Activated T-cell treated with anti-CD3 and anti-CD28 coated beads, Interleukin-2, amount 50 U/mL, for 72 hours (primary cell): ENCODE measurements at regions not wholly inside any gene's neighbourhood (a gene's known extent, or its start where the extent isn't known, plus 50 kb on each side); places are given as distances from the start of the nearest gene placed in this dataset.
"Not testable (repeated sequence)": the region's sequence is repeated elsewhere in the genome, so short reads cannot be mapped to it uniquely, and the experiment has no call there.

Experiments
- ATAC-seq, 2 donors: fragments of 150-1000 bp; cut with Tn5 transposase; replicated peaks in 1 of 2; 2 replicates each; pipeline ENCODE4 v1.10.0; 2021; ENCODE audit warnings: moderate library complexity in 2 of 2, mild to moderate bottlenecking in 1 of 2
- DNase-seq, 2 donors: peaks; one replicate each; pipeline ENCODE4 v3.0.0; 2021 to 2022; ENCODE audit warnings: mixed read lengths in 1 of 2
- H3K27ac Mint-ChIP-seq: one replicate; pipeline ENCODE4 v1.8.0; 2022; ENCODE audit warnings: mild to moderate bottlenecking, moderate library complexity, mixed read lengths
- H3K27me3 Mint-ChIP-seq: one replicate; pipeline ENCODE4 v1.8.0; 2022; ENCODE audit warnings: low read depth, mixed read lengths
- H3K36me3 Mint-ChIP-seq, 2 donors: one replicate each; pipeline ENCODE4 v1.8.0; 2022; ENCODE audit warnings: mixed read lengths in 2 of 2, mild to moderate bottlenecking in 1 of 2; ENCODE audit not compliant: insufficient read depth in 2 of 2
- H3K4me1 Mint-ChIP-seq: one replicate; pipeline ENCODE4 v1.8.0; 2022; ENCODE audit warnings: low read depth, mixed read lengths
- H3K4me3 Mint-ChIP-seq, 2 donors: one replicate each; pipeline ENCODE4 v1.8.0; 2022; ENCODE audit warnings: mild to moderate bottlenecking in 2 of 2, mixed read lengths in 2 of 2, moderate library complexity in 2 of 2
- H3K9me3 Mint-ChIP-seq, 2 donors: one replicate each; pipeline ENCODE4 v1.8.0; 2022; ENCODE audit warnings: mixed read lengths in 2 of 2

DNA sequence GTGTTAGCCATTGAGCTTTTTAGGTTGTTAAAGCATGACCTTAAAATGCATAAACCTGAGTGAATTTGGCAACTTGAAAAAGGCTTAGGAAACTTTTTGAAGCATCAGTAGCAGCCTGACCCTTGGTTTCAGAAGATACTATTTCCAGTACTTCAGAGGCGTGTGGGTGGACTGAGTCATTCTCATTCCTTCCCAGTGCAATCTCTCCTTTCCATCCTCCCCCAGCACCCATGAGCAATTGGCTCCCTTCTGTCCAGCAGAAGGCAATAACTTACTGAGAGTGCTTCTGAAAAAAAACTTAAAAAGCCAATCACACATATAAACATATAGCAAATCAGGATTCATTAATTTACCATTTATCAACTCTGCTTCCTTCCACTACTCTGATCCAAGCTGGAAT lies 299.3 kb upstream of the STXBP6 start:
- no peak for ATAC-seq
- no peak overlapping the region for H3K27ac Mint-ChIP-seq
- no peaks in the 10 kb centered on the region for H3K36me3 Mint-ChIP-seq

GRCh38 chr14:25340882-25341281 lies 290.9 kb upstream of the STXBP6 start:
- ATAC-seq, result no peak
- no peaks in the 10 kb centered on the region for H3K27me3 Mint-ChIP-seq
- no peaks in the 10 kb centered on the region for H3K4me1 Mint-ChIP-seq
- no peak overlapping the region for H3K27ac Mint-ChIP-seq
- peaks cover 8 to 11% of the 10 kb centered on the region in 2 donors for H3K9me3 Mint-ChIP-seq
- no peak for DNase-seq
- peaks cover 2 to 5% of the 10 kb centered on the region in 2 donors for H3K36me3 Mint-ChIP-seq
- no peak overlapping the region for H3K4me3 Mint-ChIP-seq

More for the DNA sequence above, 299.3 kb upstream of the STXBP6 start:
- Mint-ChIP-seq H3K4me3 (no peak overlapping the region), H3K4me1 (no peaks in the 10 kb centered on the region), H3K9me3 (peaks cover 2 to 4% of the 10 kb centered on the region in 2 donors), H3K27me3 (no peaks in the 10 kb centered on the region)
- no peak for DNase-seq

- no peaks in the 10 kb centered on the region for H3K27me3 Mint-ChIP-seq
- no peak overlapping the region for H3K4me3 Mint-ChIP-seq
- H3K27ac Mint-ChIP-seq, result no peak overlapping the region
- no peaks in the 10 kb centered on the region for H3K4me1 Mint-ChIP-seq
- no peak for ATAC-seq
- no peak for DNase-seq
- H3K36me3 Mint-ChIP-seq, result no peaks in the 10 kb centered on the region
- H3K9me3 Mint-ChIP-seq, result peaks cover 3 to 8% of the 10 kb centered on the region in 2 donors
Measured at GRCh38 chr14:25322784-25323183, 272.8 kb upstream of the STXBP6 start.

- not testable (repeated sequence) for H3K27ac Mint-ChIP-seq, ATAC-seq, DNase-seq, H3K27me3 Mint-ChIP-seq, H3K9me3 Mint-ChIP-seq, H3K4me3 Mint-ChIP-seq, H3K4me1 Mint-ChIP-seq, H3K36me3 Mint-ChIP-seq
Measured at GRCh38 chr14:25316007-25316406, 266.1 kb upstream of the STXBP6 start.

DNA sequence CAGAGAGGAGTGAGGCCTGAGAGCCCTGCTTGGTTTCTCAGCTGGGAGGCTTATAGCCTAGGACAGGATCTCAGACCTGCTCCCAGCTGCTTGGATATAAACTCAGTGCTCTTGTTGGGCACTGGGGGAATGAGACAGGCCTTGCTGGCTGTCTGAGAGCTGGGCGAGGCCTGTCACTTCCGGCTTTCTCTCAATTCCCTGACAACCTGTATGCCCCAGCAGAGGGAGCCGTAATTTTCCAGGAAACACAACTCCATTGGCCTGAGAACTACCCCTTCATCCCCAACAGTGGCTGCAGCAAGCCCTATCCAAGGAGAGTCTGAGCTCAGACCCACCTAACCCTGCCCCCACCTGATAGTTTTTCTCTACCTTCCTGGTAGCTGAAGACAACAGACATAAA lies 258.3 kb upstream of the STXBP6 start:
- no peak for DNase-seq
- H3K27ac Mint-ChIP-seq, result no peak overlapping the region
- H3K36me3 Mint-ChIP-seq, result no peaks in the 10 kb centered on the region
- no peak overlapping the region for H3K4me3 Mint-ChIP-seq
- no peak for ATAC-seq
- peaks cover 0 to 1% of the 10 kb centered on the region in 2 donors for H3K9me3 Mint-ChIP-seq
- H3K4me1 Mint-ChIP-seq, result no peaks in the 10 kb centered on the region
- H3K27me3 Mint-ChIP-seq, result no peaks in the 10 kb centered on the region

DNA sequence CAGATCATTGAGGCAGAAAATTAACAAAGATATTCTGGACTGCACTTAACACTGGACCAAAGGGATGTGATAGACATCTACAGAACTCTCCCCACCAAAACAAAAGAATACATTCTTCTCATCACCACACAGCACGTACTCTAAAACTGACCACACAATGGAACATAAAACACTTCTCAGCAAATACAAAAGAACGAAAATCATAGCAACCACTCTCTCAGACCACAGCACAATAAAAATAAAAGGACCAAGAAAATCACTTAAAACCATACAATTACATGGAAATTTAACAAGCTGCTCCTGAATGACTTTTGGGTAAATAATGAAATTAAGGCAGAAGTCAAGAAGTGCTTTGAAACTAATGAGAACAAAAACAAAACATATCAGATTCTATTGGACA lies 254.0 kb upstream of the STXBP6 start:
- no peaks in the 10 kb centered on the region for H3K36me3 Mint-ChIP-seq
- H3K27ac Mint-ChIP-seq, result no peak overlapping the region
- no peak for ATAC-seq
- no peaks in the 10 kb centered on the region for H3K27me3 Mint-ChIP-seq
- H3K4me1 Mint-ChIP-seq, result no peaks in the 10 kb centered on the region
- no peak overlapping the region for H3K4me3 Mint-ChIP-seq
- peaks cover 0 to 3% of the 10 kb centered on the region in 2 donors for H3K9me3 Mint-ChIP-seq
- no peak for DNase-seq

DNA sequence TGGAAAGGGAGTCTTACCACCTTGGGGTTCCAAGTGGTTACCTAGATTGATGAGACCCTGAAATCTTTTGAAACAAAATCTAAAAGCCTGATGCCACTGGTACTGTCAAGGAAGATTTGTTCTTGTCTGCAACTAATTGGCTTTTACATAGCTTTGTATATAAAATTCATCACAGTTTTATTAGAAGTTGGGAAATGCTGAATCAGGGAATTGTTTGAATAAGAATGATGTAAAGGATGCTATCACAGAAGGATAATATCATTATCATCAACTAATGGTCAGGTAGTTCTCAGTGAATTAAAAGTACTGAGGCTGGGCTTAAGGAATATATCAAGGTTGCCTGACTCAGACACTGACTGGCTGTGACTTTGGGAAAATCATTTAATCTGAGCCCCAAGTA lies 248.3 kb upstream of the STXBP6 start:
- H3K9me3 Mint-ChIP-seq, result peaks cover 0 to 2% of the 10 kb centered on the region in 2 donors
- no peaks in the 10 kb centered on the region for H3K36me3 Mint-ChIP-seq
- H3K27ac Mint-ChIP-seq, result no peak overlapping the region
- no peaks in the 10 kb centered on the region for H3K4me1 Mint-ChIP-seq
- no peak overlapping the region for H3K4me3 Mint-ChIP-seq
- DNase-seq, result no peak
- no peaks in the 10 kb centered on the region for H3K27me3 Mint-ChIP-seq
- ATAC-seq, result no peak

DNA sequence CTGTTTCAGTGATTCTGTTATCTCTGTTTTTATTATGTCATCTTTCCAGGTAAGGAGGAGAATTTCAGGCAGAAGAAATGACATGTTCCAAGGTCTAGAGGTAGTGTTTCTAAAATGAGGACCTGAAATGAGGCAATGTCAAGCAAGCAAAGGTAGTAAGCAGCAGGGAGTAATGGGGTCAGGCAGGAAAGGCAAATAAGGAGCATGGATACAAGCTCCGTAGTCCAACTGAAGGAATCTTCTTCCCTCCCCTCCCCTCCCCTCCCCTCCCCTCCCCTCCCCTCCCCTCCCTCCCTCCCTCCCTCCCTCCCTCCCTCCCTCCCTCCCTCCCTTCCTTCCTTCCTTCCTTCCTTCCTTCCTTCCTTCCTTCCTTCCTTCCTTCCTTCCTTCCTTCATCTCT lies 240.2 kb upstream of the STXBP6 start:
- ATAC-seq, DNase-seq, H3K4me3 Mint-ChIP-seq, H3K36me3 Mint-ChIP-seq, H3K27me3 Mint-ChIP-seq, H3K4me1 Mint-ChIP-seq, H3K27ac Mint-ChIP-seq, H3K9me3 Mint-ChIP-seq: not testable (repeated sequence)

DNA sequence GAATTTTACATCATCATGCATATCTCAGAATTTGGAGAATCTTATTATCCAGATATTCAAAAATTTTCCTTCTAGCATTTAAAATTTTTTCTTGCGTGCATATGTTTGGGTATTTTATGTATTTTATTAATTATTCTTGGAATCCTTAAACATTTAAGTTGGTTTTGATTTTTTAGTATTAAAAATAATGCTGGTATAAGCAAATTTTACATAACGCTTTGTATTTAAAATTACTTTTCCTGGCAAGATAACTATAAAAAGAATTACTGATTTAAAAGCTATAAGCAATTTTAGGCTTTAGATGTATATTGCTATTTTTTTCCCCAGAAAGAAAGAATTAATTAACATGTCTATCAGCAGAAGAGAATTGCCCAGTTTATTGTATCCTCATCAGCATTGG lies 224.6 kb upstream of the STXBP6 start:
- no peak for ATAC-seq
- Mint-ChIP-seq H3K4me3 (no peak overlapping the region), H3K36me3 (no peaks in the 10 kb centered on the region), H3K27me3 (no peaks in the 10 kb centered on the region), H3K4me1 (no peaks in the 10 kb centered on the region), H3K9me3 (peaks cover 2 to 3% of the 10 kb centered on the region in 2 donors), H3K27ac (no peak overlapping the region)
- no peak for DNase-seq

DNA sequence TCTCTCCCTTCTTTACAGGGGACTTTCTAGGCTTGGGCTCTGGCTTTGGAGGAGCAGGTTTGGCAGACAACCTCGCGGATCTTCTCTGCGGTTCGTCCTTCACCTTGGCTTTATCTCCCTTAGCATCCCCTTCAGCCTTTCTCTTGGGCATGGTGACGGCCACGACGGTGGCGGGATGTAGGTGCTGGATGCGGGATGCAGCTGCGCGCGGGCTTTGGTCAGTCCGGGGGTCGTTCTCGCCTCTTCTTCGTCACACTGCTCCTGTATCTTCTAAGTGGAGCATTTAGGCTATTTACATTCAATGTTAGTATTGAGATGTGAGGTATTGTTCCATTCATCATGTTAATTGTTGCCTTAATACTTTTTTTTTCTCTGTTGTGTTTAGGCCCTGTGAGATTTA lies 217.2 kb upstream of the STXBP6 start:
- DNase-seq (no peak), ATAC-seq (no peak)
- Mint-ChIP-seq H3K9me3 (peaks cover 2 to 5% of the 10 kb centered on the region in 2 donors), H3K4me3 (no peak overlapping the region), H3K27ac (no peak overlapping the region), H3K27me3 (no peaks in the 10 kb centered on the region), H3K4me1 (no peaks in the 10 kb centered on the region), H3K36me3 (no peaks in the 10 kb centered on the region)

DNA sequence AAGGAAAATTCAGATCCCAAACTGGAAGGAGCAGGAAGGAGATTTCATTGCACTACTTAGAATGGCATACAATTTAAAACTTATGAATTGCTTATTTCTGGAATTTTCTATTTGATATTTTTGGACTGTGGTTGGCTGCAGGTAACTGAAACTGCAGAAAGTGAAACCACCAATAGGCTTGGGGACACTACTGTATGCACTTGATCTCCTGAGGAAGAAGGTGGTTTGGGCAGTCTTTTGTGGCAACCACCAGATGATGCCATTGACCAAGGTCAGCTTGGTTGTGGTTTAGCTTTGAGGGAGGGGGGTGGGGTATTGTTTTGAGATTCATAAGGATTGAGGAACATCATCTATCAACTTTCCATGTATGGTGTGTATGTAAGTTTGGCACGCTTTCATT lies 209.5 kb upstream of the STXBP6 start:
- Mint-ChIP-seq H3K36me3 (no peaks in the 10 kb centered on the region), H3K27ac (no peak overlapping the region), H3K4me3 (no peak overlapping the region), H3K4me1 (no peaks in the 10 kb centered on the region), H3K9me3 (peaks cover 0 to 1% of the 10 kb centered on the region in 2 donors), H3K27me3 (no peaks in the 10 kb centered on the region)
- no peak for DNase-seq
- ATAC-seq, result no peak

- Mint-ChIP-seq H3K27ac (no peak overlapping the region), H3K4me3 (no peak overlapping the region), H3K4me1 (no peaks in the 10 kb centered on the region), H3K27me3 (no peaks in the 10 kb centered on the region), H3K9me3 (peaks cover 0 to 1% of the 10 kb centered on the region in 2 donors), H3K36me3 (no peaks in the 10 kb centered on the region)
- DNase-seq (no peak), ATAC-seq (no peak)
Measured at GRCh38 chr14:25252793-25253192, 202.8 kb upstream of the STXBP6 start.

DNA sequence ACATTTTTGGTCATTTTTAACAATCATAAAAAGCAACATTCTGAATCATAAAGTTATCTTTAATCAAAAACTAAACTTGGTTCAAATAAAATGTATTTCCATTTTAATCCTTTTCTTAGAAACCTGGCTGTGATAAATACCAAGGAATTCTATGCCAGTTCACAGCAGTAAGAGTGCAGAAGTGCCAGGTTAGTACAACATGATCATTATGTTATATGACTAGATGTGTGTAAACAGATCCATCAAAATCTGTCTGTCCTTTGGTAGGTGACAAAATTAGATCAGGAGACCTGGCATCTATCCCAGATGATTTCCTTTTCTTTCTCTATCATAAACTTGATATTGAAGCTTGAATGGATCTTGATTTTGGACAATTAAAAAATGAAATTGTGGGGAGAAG lies 200.6 kb upstream of the STXBP6 start:
- no peak overlapping the region for H3K4me3 Mint-ChIP-seq
- DNase-seq (no peak), ATAC-seq (no peak)
- H3K36me3 Mint-ChIP-seq, result no peaks in the 10 kb centered on the region
- H3K9me3 Mint-ChIP-seq, result no peaks in the 10 kb centered on the region
- H3K27me3 Mint-ChIP-seq, result no peaks in the 10 kb centered on the region
- no peaks in the 10 kb centered on the region for H3K4me1 Mint-ChIP-seq
- no peak overlapping the region for H3K27ac Mint-ChIP-seq

DNA sequence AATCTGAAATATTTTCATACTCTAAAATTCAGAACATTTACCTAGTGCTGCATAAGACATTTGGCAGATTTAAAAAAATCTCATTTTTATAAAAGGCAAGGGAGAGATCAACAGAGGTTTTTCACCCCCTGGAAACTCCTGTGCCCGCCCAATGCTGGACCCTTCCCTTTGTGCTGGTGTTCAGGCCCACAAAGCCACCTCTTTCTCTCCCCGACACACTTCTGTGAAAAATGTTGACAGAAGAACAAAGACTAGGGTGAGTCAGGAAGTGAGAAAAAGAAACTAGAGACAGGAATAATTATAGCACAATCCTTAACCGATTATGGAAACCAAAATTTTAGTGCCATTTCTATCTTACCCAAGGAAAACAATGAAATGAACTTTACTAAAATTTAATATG lies 197.7 kb upstream of the STXBP6 start:
- no peak overlapping the region for H3K27ac Mint-ChIP-seq
- no peak overlapping the region for H3K4me3 Mint-ChIP-seq
- H3K9me3 Mint-ChIP-seq, result peaks cover 0 to 2% of the 10 kb centered on the region in 2 donors
- DNase-seq, result no peak
- H3K4me1 Mint-ChIP-seq, result no peaks in the 10 kb centered on the region
- no peaks in the 10 kb centered on the region for H3K27me3 Mint-ChIP-seq
- no peaks in the 10 kb centered on the region for H3K36me3 Mint-ChIP-seq
- ATAC-seq, result no peak
